Heart left ventricle (tissue), 16 donors: ENCODE measurements at regions not wholly inside any gene's neighbourhood (a gene's known extent, or its start where the extent isn't known, plus 50 kb on each side); places are given as distances from the start of the nearest gene placed in this dataset.

Source experiments
- ATAC-seq, 4 donors: fragments of 200-7000 bp; cut with Tn5 transposase; one replicate each; pipeline ENCODE4 v1.9.1; 2020 to 2022; ENCODE audit warnings: moderate library complexity in 4 of 4, mild to moderate bottlenecking in 3 of 4, moderate number of reproducible peaks in 1 of 4
- DNase-seq, 5 donors: peaks; one replicate each; pipeline ENCODE4 v3.0.0-alpha.2; 2020
- H3K27ac ChIP-seq, 12 donors: fragments of 200-600 bp; sonication (generic) in 4 of 12; one replicate each; pipeline versions ENCODE4 v1.5.0 to v1.8.0; 2016 to 2022; ENCODE audit warnings: mild to moderate bottlenecking in 2 of 12
- H3K27me3 ChIP-seq, 9 donors: fragments of 200-600 bp; sonication (generic) in 2 of 9; one replicate each; pipeline versions ENCODE4 v1.5.1 to v1.8.0; 2016 to 2022; ENCODE audit warnings: mild to moderate bottlenecking in 3 of 9
- H3K36me3 ChIP-seq, 9 donors: fragments of 200-600 bp; sonication (generic) in 2 of 9; one replicate each; pipeline versions ENCODE4 v1.5.0 to v1.8.0; 2018 to 2022; ENCODE audit warnings: mild to moderate bottlenecking in 2 of 9
- H3K4me1 ChIP-seq, 12 donors: fragments of 200-600 bp; sonication (generic) in 4 of 12; one replicate each; pipeline versions ENCODE4 v1.5.0 to v1.8.0; 2016 to 2022; ENCODE audit warnings: mild to moderate bottlenecking in 3 of 12
- H3K4me3 ChIP-seq, 12 donors: fragments of 200-600 bp; sonication (generic) in 4 of 12; one replicate each; pipeline versions ENCODE4 v1.5.0 to v1.8.0; 2017 to 2022; ENCODE audit warnings: mild to moderate bottlenecking in 9 of 12, moderate library complexity in 4 of 12
- H3K9me3 ChIP-seq, 12 donors: fragments of 200-600 bp; sonication (generic) in 4 of 12; one replicate each; pipeline versions ENCODE4 v1.5.0 to v1.8.0; 2016 to 2022; ENCODE audit warnings: mild to moderate bottlenecking in 1 of 12
- POLR2A ChIP-seq, 2 donors: fragments of 450-650 bp; IDR thresholded peaks; one replicate each; pipeline ENCODE4 v1.6.1; 2017; ENCODE audit warnings: antibody characterized with exemption in 2 of 2, mild to moderate bottlenecking in 2 of 2, moderate library complexity in 2 of 2
- WGBS, 4 donors: extraction: QIAGEN DNeasy Blood & Tissue Kit in 2 of 4; methylation state at CpG; one replicate each; pipeline versions ENCODE4 v1.1.5 to v1.1.7; 2013 to 2018; 5-methylcytosine and 5-hydroxymethylcytosine counted together
- intact Hi-C, 10 donors: fragments of 100-400 bp; cut with DNase I; formaldehyde crosslinking; loops; one replicate each; pipeline versions ENCODE4 v1.11.1 to v1.14.2; 2022
- TF ChIP-seq, protein P1 (sequence below), 12 donors: fragments of 200-600 bp; sonication (generic) in 4 of 12; IDR thresholded peaks; one replicate each; pipeline versions ENCODE4 v1.5.0 to v1.8.0; 2018 to 2022; ENCODE audit warnings: antibody characterized with exemption in 12 of 12, mild to moderate bottlenecking in 5 of 12
- donor health status: ischemic (EF 13 %, LVEDD 7.1; RV severe dilation, severe dysfunction).
- donor health status: healthy with polysubstance abuse.
- donor health status: DM: no; HTN: yes; CAD: no.
- donor health status: DM: no; HTN: no; CAD: no.
- donor health status: ischemic (EF 25% LVEDD 6.9; RV normal size, moderate dysfunction).
- donor health status: ischemic (EF 25% LVEDD 5.7; RV mildly dilated, moderate dysfunction).
- donor health status: healthy.
- donor health status: DM: yes; HTN: yes; CAD: no.
- donor health status: ischemic (EF 35%, LVEDD 5.7; RV mildly dilated, moderate dysfunction).
- donor health status: nonischemic (EF 11% LVEDD 7.7; RV severe dilation, severe dysfunction).
- donor health status: DM: yes; HTN: yes; CAD: no.
- donor health status: PGD.
- donor health status: ischemic (EF 29% LVEDD 5.4; RV normal size, mild dysfunction).
- donor health status: nonischemic (EF 23%, LVEDD 6.1; RV moderate dilation, normal function).

DNA sequence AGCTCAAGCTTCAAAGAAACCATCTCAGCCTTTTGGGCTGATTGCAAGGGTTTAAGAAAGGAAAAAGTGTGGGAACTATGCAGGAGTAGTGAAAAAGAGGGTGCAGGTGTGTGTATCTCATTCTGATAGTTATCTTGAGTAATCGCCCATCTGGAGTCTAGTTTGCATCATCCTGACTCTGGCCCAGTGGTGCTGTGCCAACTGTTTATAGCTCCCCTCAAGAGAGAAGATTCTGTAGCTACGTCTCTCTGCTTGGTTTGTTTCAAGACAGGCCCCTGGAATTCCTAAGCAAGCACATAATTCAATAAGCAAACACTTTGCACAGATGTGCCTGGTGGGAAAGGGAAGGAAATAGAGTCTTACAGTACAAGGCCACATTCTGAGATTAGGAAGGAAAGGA is 144.4 kb downstream of the HAPSTR1 start:
- no peak for ATAC-seq
- DNase-seq = no peak
- Histone ChIP-seq H3K27ac (no peak overlapping the region), H3K4me3 (no peak overlapping the region), H3K4me1 (peaks cover 0 to 6% (median 0%) of the 10 kb centered on the region in 12 donors), H3K27me3 (no peaks in the 10 kb centered on the region), H3K36me3 (no peaks in the 10 kb centered on the region), H3K9me3 (no peaks in the 10 kb centered on the region)
- intact Hi-C loops = no loop called here
- TF ChIP-seq, protein P1, sequence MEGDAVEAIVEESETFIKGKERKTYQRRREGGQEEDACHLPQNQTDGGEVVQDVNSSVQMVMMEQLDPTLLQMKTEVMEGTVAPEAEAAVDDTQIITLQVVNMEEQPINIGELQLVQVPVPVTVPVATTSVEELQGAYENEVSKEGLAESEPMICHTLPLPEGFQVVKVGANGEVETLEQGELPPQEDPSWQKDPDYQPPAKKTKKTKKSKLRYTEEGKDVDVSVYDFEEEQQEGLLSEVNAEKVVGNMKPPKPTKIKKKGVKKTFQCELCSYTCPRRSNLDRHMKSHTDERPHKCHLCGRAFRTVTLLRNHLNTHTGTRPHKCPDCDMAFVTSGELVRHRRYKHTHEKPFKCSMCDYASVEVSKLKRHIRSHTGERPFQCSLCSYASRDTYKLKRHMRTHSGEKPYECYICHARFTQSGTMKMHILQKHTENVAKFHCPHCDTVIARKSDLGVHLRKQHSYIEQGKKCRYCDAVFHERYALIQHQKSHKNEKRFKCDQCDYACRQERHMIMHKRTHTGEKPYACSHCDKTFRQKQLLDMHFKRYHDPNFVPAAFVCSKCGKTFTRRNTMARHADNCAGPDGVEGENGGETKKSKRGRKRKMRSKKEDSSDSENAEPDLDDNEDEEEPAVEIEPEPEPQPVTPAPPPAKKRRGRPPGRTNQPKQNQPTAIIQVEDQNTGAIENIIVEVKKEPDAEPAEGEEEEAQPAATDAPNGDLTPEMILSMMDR (IDR thresholded peaks at IDR 0.05) = no peak
- TF ChIP-seq POLR2A (IDR thresholded peaks at IDR 0.05) = no peak
- WGBS, 4 donors = 44 to 59% (median 45%) methylated on average over 2 of the region's 2 CpGs

DNA sequence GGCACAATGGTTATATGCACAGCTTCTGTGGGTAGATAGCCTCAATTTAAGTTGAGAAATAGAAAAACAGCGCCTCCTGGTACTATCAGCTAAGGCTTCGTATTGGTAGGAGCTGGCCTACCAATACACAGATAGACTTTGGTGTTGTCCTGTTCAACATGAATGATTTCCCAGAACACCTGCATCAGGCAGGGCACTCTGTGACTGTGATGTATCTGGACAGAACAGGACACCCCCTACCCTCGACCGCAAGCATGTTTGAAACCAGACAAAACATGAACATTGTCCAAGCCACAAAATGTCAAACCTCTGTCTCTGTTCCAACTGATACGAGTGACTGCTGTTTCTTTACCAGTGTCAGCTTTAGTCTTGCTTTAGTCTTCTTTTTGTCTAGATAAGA is 144.9 kb downstream of the HAPSTR1 start:
- TF ChIP-seq, protein P1 (IDR thresholded peaks at IDR 0.05) = no peak
- no peak for TF ChIP-seq POLR2A (IDR thresholded peaks at IDR 0.05)
- 63 to 74% (median 67%) methylated on average over 5 of the region's 5 CpGs for WGBS, 4 donors
- Histone ChIP-seq H3K27me3 (no peaks in the 10 kb centered on the region), H3K27ac (no peak overlapping the region), H3K36me3 (no peaks in the 10 kb centered on the region), H3K4me1 (peaks cover 0 to 6% (median 0%) of the 10 kb centered on the region in 12 donors), H3K9me3 (no peaks in the 10 kb centered on the region), H3K4me3 (no peak overlapping the region)
- ATAC-seq (no peak), DNase-seq (no peak)
- intact Hi-C loops = no loop called here

DNA sequence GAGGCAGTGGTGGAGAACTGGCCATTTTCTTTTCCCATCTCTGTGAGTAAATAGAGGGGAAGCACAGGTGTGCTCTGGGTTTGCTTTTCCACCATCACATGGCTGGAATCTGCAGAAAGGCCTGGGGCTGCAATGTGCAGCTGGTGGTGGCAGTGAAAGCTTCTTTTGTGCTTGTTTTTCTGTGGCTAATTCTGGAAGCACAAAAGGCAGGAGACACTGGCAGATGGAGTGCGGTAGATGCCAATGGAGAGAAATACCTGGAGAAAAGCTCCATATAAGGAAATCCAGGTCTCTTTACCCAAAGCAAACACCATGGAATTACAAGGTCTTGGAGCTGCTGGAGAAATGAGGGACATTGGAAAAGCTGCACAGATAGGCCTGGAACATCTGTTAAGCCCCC is 146.9 kb downstream of the HAPSTR1 start:
- intact Hi-C loops = no loop called here
- WGBS, 4 donors = 96 to 100% (median 98%) methylated on average over 1 of the region's 1 CpG
- TF ChIP-seq, protein P1 (IDR thresholded peaks at IDR 0.05) = no peak
- TF ChIP-seq POLR2A (IDR thresholded peaks at IDR 0.05) = no peak
- Histone ChIP-seq H3K4me1 (peaks cover 0 to 6% (median 0%) of the 10 kb centered on the region in 12 donors), H3K9me3 (no peaks in the 10 kb centered on the region), H3K4me3 (no peak overlapping the region), H3K36me3 (no peaks in the 10 kb centered on the region), H3K27ac (no peak overlapping the region), H3K27me3 (no peaks in the 10 kb centered on the region)
- DNase-seq (no peak), ATAC-seq (no peak)

DNA sequence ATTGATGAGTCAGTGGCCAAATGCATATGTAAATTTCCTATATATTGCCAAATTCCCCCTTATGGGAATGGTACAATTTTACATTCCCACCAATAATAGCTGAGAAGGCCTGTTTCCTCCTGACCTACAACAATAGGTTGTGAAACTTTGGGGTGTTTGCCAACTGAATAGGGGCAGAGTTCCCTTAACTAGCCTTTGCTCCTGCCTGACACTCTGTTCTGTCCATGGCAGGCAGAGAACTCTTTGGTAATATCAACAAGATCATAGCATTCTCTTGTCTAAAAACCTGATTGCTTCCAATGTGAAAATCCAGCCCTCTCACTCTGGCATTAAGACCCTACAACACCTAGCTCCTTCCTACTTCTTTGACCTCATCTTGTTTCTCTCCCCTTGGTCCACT is 149.7 kb downstream of the HAPSTR1 start:
- no peak for TF ChIP-seq POLR2A (IDR thresholded peaks at IDR 0.05)
- TF ChIP-seq, protein P1 (IDR thresholded peaks at IDR 0.05) = no peak
- DNase-seq (no peak), ATAC-seq (no peak)
- Histone ChIP-seq H3K36me3 (no peaks in the 10 kb centered on the region), H3K27ac (no peak overlapping the region), H3K27me3 (no peaks in the 10 kb centered on the region), H3K4me3 (no peak overlapping the region), H3K9me3 (no peaks in the 10 kb centered on the region), H3K4me1 (peaks cover 0 to 1% (median 0%) of the 10 kb centered on the region in 12 donors)
- intact Hi-C loops = no loop called here
